ENCODE measurements at regions not wholly inside any gene's neighbourhood (a gene's known extent, or its start where the extent isn't known, plus 50 kb on each side); places are given as distances from the start of the nearest gene placed in this dataset.
A peak's percentile ranks its signal among the peaks of the same experiment; 100 is the strongest.

DNA sequence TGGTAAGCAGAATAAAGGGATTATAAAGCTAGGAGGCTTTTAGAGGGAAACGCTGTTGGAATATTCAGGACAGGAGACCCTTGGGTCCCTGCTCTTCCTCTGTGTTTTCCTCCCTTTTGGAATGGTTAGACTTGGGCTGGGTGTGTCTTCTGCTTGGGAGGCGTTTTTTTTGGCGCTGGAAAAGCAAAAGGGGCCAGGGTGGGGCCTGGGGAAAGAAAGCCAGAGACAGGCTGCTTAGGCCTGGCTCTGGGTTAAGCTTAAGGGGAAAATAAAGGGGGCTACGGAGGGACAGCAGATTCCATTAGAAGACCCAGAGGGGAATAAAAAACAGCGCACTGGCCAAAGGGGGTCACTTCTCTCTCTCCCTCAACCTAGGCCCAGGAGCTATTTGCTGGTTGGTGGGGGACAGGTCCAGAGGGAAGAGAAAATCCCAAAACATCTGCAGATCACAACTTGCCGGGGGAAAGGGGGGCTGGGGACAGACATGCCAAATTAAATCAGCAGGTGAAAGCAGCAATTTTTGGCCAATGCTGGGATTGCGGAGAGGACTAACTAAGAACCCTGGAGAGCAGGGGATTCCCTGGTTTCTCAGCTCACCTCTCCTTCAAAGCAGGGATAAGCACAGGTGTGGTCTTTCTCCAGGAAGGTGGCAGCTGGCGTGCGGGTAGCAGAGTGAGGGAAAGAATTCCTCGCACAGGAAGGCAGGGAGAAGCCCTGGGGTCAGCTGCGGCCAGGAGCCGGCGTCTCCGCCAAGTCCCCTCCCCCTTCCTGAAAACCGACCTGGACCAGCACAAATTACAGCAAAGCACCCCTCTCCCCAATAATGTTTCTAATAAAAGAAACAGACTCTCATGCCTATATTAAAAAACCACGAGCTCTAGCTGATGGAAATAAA, 82.2 kb upstream of the AK4 start:
- peak overlapping the region; percentile 89 to 92 (median 89) for H3K4me3 Mint-ChIP-seq
- H3K36me3 Mint-ChIP-seq (ENCODE audit: low read depth), result no peaks in the 10 kb centered on the region
- H3K4me1 Mint-ChIP-seq, result peaks cover 30% of the 10 kb centered on the region
- peak overlapping the region; percentile 50 to 78 (median 76) for H3K27ac Mint-ChIP-seq
- H3K9me3 Mint-ChIP-seq, result no peaks in the 10 kb centered on the region
- TF ChIP-seq, protein P1, sequence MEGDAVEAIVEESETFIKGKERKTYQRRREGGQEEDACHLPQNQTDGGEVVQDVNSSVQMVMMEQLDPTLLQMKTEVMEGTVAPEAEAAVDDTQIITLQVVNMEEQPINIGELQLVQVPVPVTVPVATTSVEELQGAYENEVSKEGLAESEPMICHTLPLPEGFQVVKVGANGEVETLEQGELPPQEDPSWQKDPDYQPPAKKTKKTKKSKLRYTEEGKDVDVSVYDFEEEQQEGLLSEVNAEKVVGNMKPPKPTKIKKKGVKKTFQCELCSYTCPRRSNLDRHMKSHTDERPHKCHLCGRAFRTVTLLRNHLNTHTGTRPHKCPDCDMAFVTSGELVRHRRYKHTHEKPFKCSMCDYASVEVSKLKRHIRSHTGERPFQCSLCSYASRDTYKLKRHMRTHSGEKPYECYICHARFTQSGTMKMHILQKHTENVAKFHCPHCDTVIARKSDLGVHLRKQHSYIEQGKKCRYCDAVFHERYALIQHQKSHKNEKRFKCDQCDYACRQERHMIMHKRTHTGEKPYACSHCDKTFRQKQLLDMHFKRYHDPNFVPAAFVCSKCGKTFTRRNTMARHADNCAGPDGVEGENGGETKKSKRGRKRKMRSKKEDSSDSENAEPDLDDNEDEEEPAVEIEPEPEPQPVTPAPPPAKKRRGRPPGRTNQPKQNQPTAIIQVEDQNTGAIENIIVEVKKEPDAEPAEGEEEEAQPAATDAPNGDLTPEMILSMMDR (IDR thresholded peaks at IDR 0.05; ENCODE audit: unreplicated experiment in 3 of 3), result no peak
- H3K27me3 Mint-ChIP-seq (ENCODE audit: low read depth), result peaks cover 12% of the 10 kb centered on the region

DNA sequence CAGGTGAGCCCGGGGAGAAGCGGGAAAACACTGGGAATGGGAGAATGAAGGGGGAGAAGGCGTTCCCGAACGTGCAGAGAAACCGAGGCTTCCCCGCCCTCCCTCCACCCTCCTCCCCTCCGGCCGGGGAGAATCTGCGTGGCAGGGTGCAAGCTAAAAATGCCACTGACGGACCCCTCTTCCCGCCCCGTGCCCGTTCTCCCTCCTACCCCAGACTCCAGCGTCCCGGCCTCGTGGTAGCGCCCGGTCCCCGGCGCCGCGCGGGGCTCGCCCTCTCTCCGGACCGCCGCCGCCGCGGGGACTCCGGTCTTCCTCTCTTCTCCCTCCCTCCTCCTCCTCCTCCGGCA, 81.6 kb upstream of the AK4 start:
- peaks cover 15% of the 10 kb centered on the region for H3K27me3 Mint-ChIP-seq (ENCODE audit: low read depth)
- peak overlapping the region; percentile 89 to 92 (median 89) for H3K4me3 Mint-ChIP-seq
- no peaks in the 10 kb centered on the region for H3K36me3 Mint-ChIP-seq (ENCODE audit: low read depth)
- peaks cover 30% of the 10 kb centered on the region for H3K4me1 Mint-ChIP-seq
- no peaks in the 10 kb centered on the region for H3K9me3 Mint-ChIP-seq
- TF ChIP-seq, protein P1 (IDR thresholded peaks at IDR 0.05; ENCODE audit: unreplicated experiment in 3 of 3), result no peak
- peak overlapping the region; percentile 50 to 78 (median 76) for H3K27ac Mint-ChIP-seq

DNA sequence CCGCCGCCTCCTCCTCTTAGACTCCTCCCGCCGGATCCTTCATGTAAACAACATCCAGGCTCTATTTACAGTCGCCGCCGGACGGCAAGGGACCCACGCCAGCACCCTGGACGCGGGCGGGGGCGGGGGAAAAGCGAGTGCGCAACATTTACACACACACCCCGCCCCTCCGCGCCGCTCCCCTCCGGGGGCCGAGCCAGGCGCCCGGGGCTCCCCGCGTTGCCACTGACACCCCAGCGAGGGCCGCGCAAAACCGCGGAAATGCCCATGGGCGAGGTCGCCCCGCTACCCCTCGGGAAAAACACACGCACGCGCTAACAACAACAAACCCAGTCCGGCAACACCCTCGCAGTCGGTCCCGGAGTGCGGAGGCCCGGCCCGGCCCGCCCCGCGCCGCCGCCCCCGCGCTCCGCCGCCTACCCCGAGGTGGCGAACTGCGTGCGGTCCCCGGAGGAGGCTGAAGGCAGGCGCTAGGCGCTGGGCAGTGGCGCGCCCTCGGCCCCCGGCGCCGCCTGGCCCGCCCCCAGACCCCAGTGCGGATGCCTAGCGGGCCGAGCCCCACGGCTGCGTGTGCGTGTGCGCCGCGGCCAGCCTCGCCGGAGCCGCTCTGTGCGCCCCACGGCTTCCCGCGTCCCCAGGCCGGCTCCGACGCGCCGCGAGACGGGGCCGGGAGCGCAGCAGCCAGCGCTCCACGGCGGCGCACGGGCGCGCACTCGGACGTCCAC, 81.1 kb upstream of the AK4 start:
- H3K4me3 Mint-ChIP-seq, result peak overlapping the region; percentile 89 to 92 (median 89)
- TF ChIP-seq, protein P1 (IDR thresholded peaks at IDR 0.05; ENCODE audit: unreplicated experiment in 3 of 3), result no peak
- no peaks in the 10 kb centered on the region for H3K9me3 Mint-ChIP-seq
- peak overlapping the region in 2 of 3 experiments; percentile 93 to 95 for H3K27ac Mint-ChIP-seq
- H3K27me3 Mint-ChIP-seq (ENCODE audit: low read depth), result peaks cover 15% of the 10 kb centered on the region
- peaks cover 30% of the 10 kb centered on the region for H3K4me1 Mint-ChIP-seq
- H3K36me3 Mint-ChIP-seq (ENCODE audit: low read depth), result no peaks in the 10 kb centered on the region

DNA sequence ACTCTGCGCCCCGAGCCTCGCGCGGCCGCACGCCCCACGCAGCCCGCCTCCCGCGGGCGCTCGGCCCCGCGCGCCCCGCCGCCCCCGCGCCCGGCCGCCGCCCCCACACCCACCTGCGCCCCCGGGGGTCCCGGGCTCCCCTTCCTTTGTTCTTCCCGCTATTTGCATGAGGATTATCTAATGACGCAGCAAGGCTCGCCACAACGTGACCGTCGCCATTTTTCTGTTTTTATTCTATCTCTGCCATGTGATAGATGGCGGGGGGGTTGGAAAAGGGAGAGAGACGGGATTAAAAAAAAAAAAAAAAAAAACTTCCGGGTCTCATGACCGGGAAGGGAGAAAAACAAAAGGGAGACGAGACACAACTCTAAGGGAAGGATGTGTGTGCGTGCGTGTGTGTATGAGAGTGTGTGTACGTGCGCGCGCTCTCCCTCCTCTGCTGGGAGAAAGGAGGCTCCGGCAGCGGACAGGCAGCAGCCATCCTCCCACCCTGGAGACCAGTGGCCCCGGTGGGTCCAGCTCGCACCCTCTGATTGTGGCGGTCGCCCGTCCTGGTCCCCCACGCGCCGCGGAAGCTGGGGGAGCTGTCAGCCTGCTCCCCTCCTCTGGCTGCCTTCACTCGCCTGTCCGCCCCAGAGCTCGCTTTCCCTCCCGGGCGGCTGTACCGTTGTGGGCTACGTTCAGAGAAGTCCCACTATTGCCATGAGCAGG, 80.4 kb upstream of the AK4 start:
- peak overlapping the region; percentile 93 to 98 (median 95) for H3K27ac Mint-ChIP-seq
- peaks cover 15% of the 10 kb centered on the region for H3K27me3 Mint-ChIP-seq (ENCODE audit: low read depth)
- H3K9me3 Mint-ChIP-seq, result no peaks in the 10 kb centered on the region
- peaks cover 30% of the 10 kb centered on the region for H3K4me1 Mint-ChIP-seq
- peak overlapping the region; percentile 86 to 98 (median 92) for H3K4me3 Mint-ChIP-seq
- TF ChIP-seq, protein P1 (IDR thresholded peaks at IDR 0.05; ENCODE audit: unreplicated experiment in 3 of 3), result no peak
- H3K36me3 Mint-ChIP-seq (ENCODE audit: low read depth), result no peaks in the 10 kb centered on the region

DNA sequence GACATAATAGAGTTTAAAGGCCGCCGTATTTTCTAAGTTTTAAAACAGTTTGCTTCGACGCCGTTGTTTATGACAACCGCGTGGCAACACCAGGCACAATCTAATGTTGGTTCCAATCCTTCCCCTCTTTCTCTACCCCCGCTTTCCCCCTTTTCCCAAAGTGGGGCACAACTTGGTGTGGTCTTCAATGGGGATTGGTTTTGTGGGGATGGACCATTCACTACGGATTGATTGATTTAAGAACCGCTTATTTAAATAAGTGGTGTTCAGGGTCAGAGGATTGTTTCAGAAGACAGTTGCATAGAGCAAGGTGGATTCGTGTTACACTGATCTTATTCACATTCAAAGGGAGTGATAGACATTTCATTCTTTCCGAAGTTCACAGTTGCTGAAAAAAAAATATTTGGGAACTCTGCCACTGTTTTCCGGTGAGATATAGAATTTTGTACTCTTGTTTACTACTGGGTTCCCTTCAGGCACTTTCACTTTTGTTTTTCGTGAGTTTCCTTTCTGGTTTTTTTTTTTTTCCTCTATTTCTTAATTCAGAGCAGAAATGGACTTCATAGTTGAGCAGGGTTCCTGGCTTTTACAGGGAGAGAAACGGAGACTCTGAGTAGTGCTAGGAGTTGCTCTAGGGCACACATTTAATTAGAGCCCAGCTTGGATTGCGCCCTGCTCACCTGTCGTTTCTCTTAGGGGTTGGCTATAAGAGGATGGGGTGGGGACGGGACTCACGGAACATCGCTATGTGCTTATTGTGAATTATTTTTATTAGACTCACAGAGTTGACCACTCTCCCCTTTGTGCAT, 79.6 kb upstream of the AK4 start:
- TF ChIP-seq, protein P1 (IDR thresholded peaks at IDR 0.05; ENCODE audit: unreplicated experiment in 3 of 3), result no peak
- H3K4me3 Mint-ChIP-seq, result peak overlapping the region; percentile 86 to 98 (median 92)

More for the DNA sequence above, 79.6 kb upstream of the AK4 start:
- Mint-ChIP-seq H3K9me3 (no peaks in the 10 kb centered on the region), H3K36me3 (ENCODE audit: low read depth) (no peaks in the 10 kb centered on the region), H3K27me3 (ENCODE audit: low read depth) (peaks cover 15% of the 10 kb centered on the region), H3K4me1 (peaks cover 30% of the 10 kb centered on the region), H3K27ac (peak overlapping the region; percentile 93 to 98 (median 95))

All from nephron (organoid).